ENCODE measurements at regions not wholly inside any gene's neighbourhood (a gene's known extent, or its start where the extent isn't known, plus 50 kb on each side); places are given as distances from the start of the nearest gene placed in this dataset.

- TF ChIP-seq CTCF (IDR thresholded peaks at IDR 0.05), result no peak
- no peak for TF ChIP-seq SIN3A (IDR thresholded peaks at IDR 0.05; ENCODE audit: borderline replicate concordance, insufficient read depth, low read depth, low read length)
Observed at GRCh38 chr7:45328403-45328981, 170.9 kb downstream of the RAMP3 start.
